Right lobe of liver (tissue), 4 donors: ENCODE measurements at regions not wholly inside any gene's neighbourhood (a gene's known extent, or its start where the extent isn't known, plus 50 kb on each side); places are given as distances from the start of the nearest gene placed in this dataset.

Experiments used
- POLR2A ChIP-seq: fragments of 450-650 bp; IDR thresholded peaks from one replicate; pipeline ENCODE4 v1.6.1; 2017; ENCODE audit warnings: antibody characterized with exemption, mild to moderate bottlenecking
- TF ChIP-seq, protein P1 (sequence below), 4 donors: fragments of 200-600 bp in 3 of 4; fragments of 450-650 bp in 1 of 4; IDR thresholded peaks; one replicate each; pipeline versions ENCODE4 v1.5.1 to v1.8.0; 2016 to 2022; ENCODE audit warnings: antibody characterized with exemption in 4 of 4, mild to moderate bottlenecking in 2 of 4
- donor health status: DM: no; HTN: no; CAD: no.
- donor health status: DM: no; HTN: no; CAD: no.
- donor health status: DM: no; HTN: yes; CAD: no.

DNA sequence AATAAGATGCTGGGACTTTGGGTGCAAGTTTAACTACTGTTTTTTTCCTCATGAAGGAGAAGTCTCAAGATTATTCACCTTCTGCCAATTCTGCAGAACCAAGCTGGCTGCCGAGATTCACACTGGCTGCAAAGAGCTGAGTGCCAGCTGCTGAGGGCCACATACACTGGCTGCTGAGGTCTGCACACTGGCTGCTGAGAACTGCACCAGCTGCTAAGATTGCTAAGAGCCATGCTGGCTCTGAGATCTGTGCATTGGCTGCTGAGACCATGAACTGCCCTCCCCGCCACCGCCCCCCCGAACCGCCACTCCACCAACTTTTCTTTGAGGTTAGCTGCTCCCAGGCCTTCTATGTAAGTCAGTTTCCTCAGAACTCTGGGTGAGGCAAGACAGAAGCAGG, 330.3 kb downstream of the CBLL2 start:
- TF ChIP-seq, protein P1, sequence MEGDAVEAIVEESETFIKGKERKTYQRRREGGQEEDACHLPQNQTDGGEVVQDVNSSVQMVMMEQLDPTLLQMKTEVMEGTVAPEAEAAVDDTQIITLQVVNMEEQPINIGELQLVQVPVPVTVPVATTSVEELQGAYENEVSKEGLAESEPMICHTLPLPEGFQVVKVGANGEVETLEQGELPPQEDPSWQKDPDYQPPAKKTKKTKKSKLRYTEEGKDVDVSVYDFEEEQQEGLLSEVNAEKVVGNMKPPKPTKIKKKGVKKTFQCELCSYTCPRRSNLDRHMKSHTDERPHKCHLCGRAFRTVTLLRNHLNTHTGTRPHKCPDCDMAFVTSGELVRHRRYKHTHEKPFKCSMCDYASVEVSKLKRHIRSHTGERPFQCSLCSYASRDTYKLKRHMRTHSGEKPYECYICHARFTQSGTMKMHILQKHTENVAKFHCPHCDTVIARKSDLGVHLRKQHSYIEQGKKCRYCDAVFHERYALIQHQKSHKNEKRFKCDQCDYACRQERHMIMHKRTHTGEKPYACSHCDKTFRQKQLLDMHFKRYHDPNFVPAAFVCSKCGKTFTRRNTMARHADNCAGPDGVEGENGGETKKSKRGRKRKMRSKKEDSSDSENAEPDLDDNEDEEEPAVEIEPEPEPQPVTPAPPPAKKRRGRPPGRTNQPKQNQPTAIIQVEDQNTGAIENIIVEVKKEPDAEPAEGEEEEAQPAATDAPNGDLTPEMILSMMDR (IDR thresholded peaks at IDR 0.05), result no peak
- no peak for TF ChIP-seq POLR2A
